DND-41 (cell line): ENCODE measurements at regions not wholly inside any gene's neighbourhood (a gene's known extent, or its start where the extent isn't known, plus 50 kb on each side); places are given as distances from the start of the nearest gene placed in this dataset.

Source experiments
- ATAC-seq: fragments of 200-7000 bp; cut with Tn5 transposase; 3 replicates; pipeline ENCODE4 v1.9.1; 2021; ENCODE audit warnings: low read depth; ENCODE audit not compliant: insufficient read depth
- DNase-seq: peaks from one replicate; pipeline ENCODE4 v3.0.0-alpha.2; 2020
- H2AFZ ChIP-seq: 2 replicates; pipeline ENCODE4 v1.6.0; 2012; ENCODE audit warnings: low read depth, low read length
- H3K27ac ChIP-seq: 2 replicates; pipeline ENCODE4 v1.5.1; 2012; ENCODE audit warnings: low read length, inconsistent platforms
- H3K27me3 ChIP-seq: fragments of 200-600 bp; sonication (generic); 2 replicates; pipeline ENCODE4 v1.6.0; 2012; ENCODE audit warnings: low read length, mild to moderate bottlenecking, inconsistent platforms; ENCODE audit not compliant: insufficient read depth, poor library complexity
- H3K36me3 ChIP-seq: 2 replicates; pipeline ENCODE4 v1.5.1; 2012; ENCODE audit warnings: low read length, inconsistent platforms; ENCODE audit not compliant: insufficient read depth
- H3K4me1 ChIP-seq: 2 replicates; pipeline ENCODE4 v1.5.1; 2012; ENCODE audit warnings: mild to moderate bottlenecking, low read length; ENCODE audit not compliant: insufficient read depth
- H3K4me2 ChIP-seq: 2 replicates; pipeline ENCODE4 v1.6.0; 2012; ENCODE audit warnings: mild to moderate bottlenecking, moderate library complexity, low read length, inconsistent platforms; ENCODE audit not compliant: insufficient read depth
- H3K4me3 ChIP-seq, 2 experiments: fragments of 200-600 bp in 1 of 2; shearing (Covaris generic) in 1 of 2; 2 replicates each; pipeline ENCODE4 v1.5.1; 2012 to 2016; ENCODE audit warnings: inconsistent platforms in 2 of 2, low read length in 2 of 2, mild to moderate bottlenecking in 2 of 2, low read depth in 1 of 2, moderate library complexity in 1 of 2
- H3K79me2 ChIP-seq: 2 replicates; pipeline ENCODE4 v1.6.0; 2012; ENCODE audit warnings: low read length, inconsistent platforms; ENCODE audit not compliant: insufficient read depth
- H3K9ac ChIP-seq: 2 replicates; pipeline ENCODE4 v1.6.0; 2012; ENCODE audit warnings: low read depth, mild to moderate bottlenecking, inconsistent platforms, low read length, moderate library complexity
- H3K9me3 ChIP-seq: 2 replicates; pipeline ENCODE4 v1.5.1; 2012; ENCODE audit warnings: low read length, moderate library complexity, mild to moderate bottlenecking, inconsistent platforms; ENCODE audit not compliant: insufficient read depth, severe bottlenecking
- H4K20me1 ChIP-seq: 2 replicates; pipeline ENCODE4 v1.6.0; 2012; ENCODE audit warnings: low read length; ENCODE audit not compliant: insufficient read depth
- CTCF ChIP-seq: IDR thresholded peaks from 2 replicates; pipeline ENCODE4 v1.5.1; 2012; ENCODE audit warnings: borderline replicate concordance, low read length, moderate library complexity, mild to moderate bottlenecking; ENCODE audit not compliant: poor library complexity, severe bottlenecking; ENCODE audit errors: extremely low read depth
- EZH2 ChIP-seq: IDR thresholded peaks from 3 replicates; pipeline ENCODE4 v1.6.1; 2012; ENCODE audit warnings: borderline replicate concordance, low read depth, mild to moderate bottlenecking, moderate library complexity, low read length, inconsistent platforms; ENCODE audit not compliant: severe bottlenecking

- Histone ChIP-seq H3K36me3 (no peaks in the 10 kb centered on the region), H3K79me2 (no peaks in the 10 kb centered on the region), H3K4me3 (no peak overlapping the region), H3K27me3 (no peaks in the 10 kb centered on the region), H4K20me1 (no peaks in the 10 kb centered on the region), H3K9ac (no peak overlapping the region), H3K27ac (no peak overlapping the region), H3K9me3 (peaks cover 2% of the 10 kb centered on the region), H3K4me1 (no peaks in the 10 kb centered on the region), H2AFZ (no peak overlapping the region), H3K4me2 (no peak overlapping the region)
- TF ChIP-seq EZH2, result no peak
- no peak for TF ChIP-seq CTCF
- DNase-seq, result no peak
- ATAC-seq, result no peak
These were observed 1392.0 kb downstream of the TECRL start for GRCh38 chr4:63017300-63017699.

GRCh38 chr4:62970846-62971245 is 1438.4 kb downstream of the TECRL start:
- no peaks in the 10 kb centered on the region for H3K36me3 ChIP-seq
- DNase-seq (no peak), ATAC-seq (no peak)
- no peak overlapping the region for H3K27ac ChIP-seq
- no peaks in the 10 kb centered on the region for H3K79me2 ChIP-seq
- no peak overlapping the region for H3K4me2 ChIP-seq
- H2AFZ ChIP-seq, result no peak overlapping the region
- H3K4me3 ChIP-seq, result no peak overlapping the region
- no peaks in the 10 kb centered on the region for H3K9me3 ChIP-seq
- no peaks in the 10 kb centered on the region for H4K20me1 ChIP-seq
- TF ChIP-seq CTCF (no peak), EZH2 (no peak)
- H3K27me3 ChIP-seq, result no peaks in the 10 kb centered on the region
- no peak overlapping the region for H3K9ac ChIP-seq
- no peaks in the 10 kb centered on the region for H3K4me1 ChIP-seq

- Histone ChIP-seq H3K36me3 (no peaks in the 10 kb centered on the region), H3K4me3 (no peak overlapping the region), H2AFZ (no peak overlapping the region), H3K9me3 (no peaks in the 10 kb centered on the region), H3K27me3 (no peaks in the 10 kb centered on the region), H3K4me2 (no peak overlapping the region), H3K9ac (no peak overlapping the region), H3K27ac (no peak overlapping the region), H4K20me1 (no peaks in the 10 kb centered on the region), H3K79me2 (no peaks in the 10 kb centered on the region), H3K4me1 (no peaks in the 10 kb centered on the region)
- no peak for DNase-seq
- no peak for TF ChIP-seq CTCF
- TF ChIP-seq EZH2, result no peak
- ATAC-seq, result no peak
These were observed 1448.8 kb downstream of the TECRL start for GRCh38 chr4:62960415-62960814.

- ATAC-seq, result no peak
- TF ChIP-seq EZH2 (no peak), CTCF (no peak)
- no peak overlapping the region for H2AFZ ChIP-seq
These were observed 1455.5 kb downstream of the TECRL start for GRCh38 chr4:62953752-62954151.

More at GRCh38 chr4:62953752-62954151, 1455.5 kb downstream of the TECRL start:
- no peak overlapping the region for H3K9ac ChIP-seq
- H3K27ac ChIP-seq, result no peak overlapping the region
- H3K4me2 ChIP-seq, result no peak overlapping the region
- no peaks in the 10 kb centered on the region for H3K27me3 ChIP-seq
- no peaks in the 10 kb centered on the region for H4K20me1 ChIP-seq
- H3K79me2 ChIP-seq, result no peaks in the 10 kb centered on the region
- no peaks in the 10 kb centered on the region for H3K36me3 ChIP-seq
- DNase-seq, result no peak
- H3K4me1 ChIP-seq, result no peaks in the 10 kb centered on the region
- H3K9me3 ChIP-seq, result no peaks in the 10 kb centered on the region
- no peak overlapping the region for H3K4me3 ChIP-seq
